GM10266 (cell line): ENCODE measurements at regions not wholly inside any gene's neighbourhood (a gene's known extent, or its start where the extent isn't known, plus 50 kb on each side); places are given as distances from the start of the nearest gene placed in this dataset.

Experiments used
- DNase-seq: peaks from one replicate; pipeline ENCODE4 v3.0.0; 2012; ENCODE audit errors: extremely low spot score
- TF ChIP-seq, protein P1 (sequence below): IDR thresholded peaks from 2 replicates; pipeline ENCODE4 v1.5.1; 2012; ENCODE audit warnings: mild to moderate bottlenecking, low read depth; ENCODE audit not compliant: control insufficient read depth, insufficient read depth; ENCODE audit errors: missing control alignments

GRCh38 chr2:167555098-167555720 lies 666.9 kb downstream of the XIRP2 start:
- TF ChIP-seq, protein P1, sequence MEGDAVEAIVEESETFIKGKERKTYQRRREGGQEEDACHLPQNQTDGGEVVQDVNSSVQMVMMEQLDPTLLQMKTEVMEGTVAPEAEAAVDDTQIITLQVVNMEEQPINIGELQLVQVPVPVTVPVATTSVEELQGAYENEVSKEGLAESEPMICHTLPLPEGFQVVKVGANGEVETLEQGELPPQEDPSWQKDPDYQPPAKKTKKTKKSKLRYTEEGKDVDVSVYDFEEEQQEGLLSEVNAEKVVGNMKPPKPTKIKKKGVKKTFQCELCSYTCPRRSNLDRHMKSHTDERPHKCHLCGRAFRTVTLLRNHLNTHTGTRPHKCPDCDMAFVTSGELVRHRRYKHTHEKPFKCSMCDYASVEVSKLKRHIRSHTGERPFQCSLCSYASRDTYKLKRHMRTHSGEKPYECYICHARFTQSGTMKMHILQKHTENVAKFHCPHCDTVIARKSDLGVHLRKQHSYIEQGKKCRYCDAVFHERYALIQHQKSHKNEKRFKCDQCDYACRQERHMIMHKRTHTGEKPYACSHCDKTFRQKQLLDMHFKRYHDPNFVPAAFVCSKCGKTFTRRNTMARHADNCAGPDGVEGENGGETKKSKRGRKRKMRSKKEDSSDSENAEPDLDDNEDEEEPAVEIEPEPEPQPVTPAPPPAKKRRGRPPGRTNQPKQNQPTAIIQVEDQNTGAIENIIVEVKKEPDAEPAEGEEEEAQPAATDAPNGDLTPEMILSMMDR, result no peak
- DNase-seq, result no peak

DNA sequence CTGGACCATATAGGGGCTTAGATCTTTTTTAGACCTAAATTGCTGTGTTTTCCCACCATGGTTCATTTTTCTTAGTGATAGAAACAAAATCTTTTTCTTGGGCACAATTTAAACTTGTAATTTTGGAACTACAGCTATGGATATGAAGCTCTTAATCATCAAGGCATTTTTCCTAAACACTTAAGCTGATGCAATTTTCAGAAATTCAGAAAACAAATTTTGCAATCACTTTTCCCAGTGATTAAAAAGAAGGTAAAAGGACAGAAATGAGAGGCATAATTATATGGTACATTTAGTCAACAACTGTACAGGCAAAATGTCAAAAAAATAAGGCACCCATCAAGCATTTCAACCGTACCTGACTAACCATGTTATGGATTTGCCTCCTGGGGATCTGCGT lies 665.4 kb downstream of the XIRP2 start:
- DNase-seq, result no peak
- TF ChIP-seq, protein P1, result no peak

- TF ChIP-seq, protein P1, result no peak
Observed at GRCh38 chr2:167551416-167551815, 663.1 kb downstream of the XIRP2 start.

GRCh38 chr2:167550448-167550847 lies 662.2 kb downstream of the XIRP2 start:
- TF ChIP-seq, protein P1, result peak; percentile 13
- peak; percentile 13 for DNase-seq

More at GRCh38 chr2:167551416-167551815, 663.1 kb downstream of the XIRP2 start:
- no peak for DNase-seq

GRCh38 chr2:167548396-167548795 lies 660.1 kb downstream of the XIRP2 start:
- no peak for DNase-seq
- TF ChIP-seq, protein P1, result no peak

DNA sequence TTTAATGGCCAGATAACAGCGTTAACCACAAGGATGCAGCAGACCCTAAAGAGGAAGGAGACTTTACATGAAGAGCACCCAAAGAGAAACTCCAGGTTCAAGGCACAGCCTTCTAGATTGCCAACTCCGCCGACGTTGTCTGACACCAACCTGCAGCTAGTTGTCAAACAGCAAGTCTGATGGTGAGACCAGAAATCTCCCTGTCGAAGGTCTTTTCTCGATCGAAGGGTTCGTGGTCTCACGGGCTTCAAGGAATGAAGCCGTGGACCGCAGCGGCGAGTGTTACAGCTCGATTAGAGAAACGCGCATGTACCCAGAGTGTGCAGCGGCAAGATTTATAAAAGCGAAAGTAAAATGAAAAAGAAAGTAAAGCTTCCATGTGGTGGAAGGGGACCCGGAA lies 656.3 kb downstream of the XIRP2 start:
- TF ChIP-seq, protein P1, result no peak
- no peak for DNase-seq

GRCh38 chr2:167543721-167544120 lies 655.4 kb downstream of the XIRP2 start:
- TF ChIP-seq, protein P1, result no peak
- DNase-seq, result no peak
